GM12865 (cell line): ENCODE measurements at regions not wholly inside any gene's neighbourhood (a gene's known extent, or its start where the extent isn't known, plus 50 kb on each side); places are given as distances from the start of the nearest gene placed in this dataset.

Experiments
- DNase-seq: peaks from one replicate; pipeline ENCODE4 v3.0.0; 2010; ENCODE audit warnings: low read depth
- H3K4me3 ChIP-seq: 2 replicates; pipeline ENCODE4 v1.5.1; 2011; ENCODE audit warnings: mild to moderate bottlenecking, low read depth, low read length, control low read depth
- CTCF ChIP-seq: IDR thresholded peaks from 2 replicates; pipeline ENCODE4 v1.5.1; 2011; ENCODE audit warnings: low read length, control low read depth, low read depth, inconsistent platforms; ENCODE audit not compliant: insufficient read depth; ENCODE audit errors: missing control alignments

GRCh38 chr3:70824773-70825172 lies 512.3 kb upstream of the MDFIC2 start:
- DNase-seq: no peak
- no peak overlapping the region for H3K4me3 ChIP-seq
- no peak for TF ChIP-seq CTCF

- no peak for DNase-seq
- TF ChIP-seq CTCF: no peak
- no peak overlapping the region for H3K4me3 ChIP-seq
Measured at GRCh38 chr3:70824078-70824477, 511.6 kb upstream of the MDFIC2 start.

- DNase-seq: no peak
- no peak overlapping the region for H3K4me3 ChIP-seq
- no peak for TF ChIP-seq CTCF
Measured at GRCh38 chr3:70823622-70824021, 511.2 kb upstream of the MDFIC2 start.

- no peak for DNase-seq
- TF ChIP-seq CTCF: no peak
- no peak overlapping the region for H3K4me3 ChIP-seq
Measured at GRCh38 chr3:70822669-70823068, 510.2 kb upstream of the MDFIC2 start.

- TF ChIP-seq CTCF: no peak
- no peak for DNase-seq
- no peak overlapping the region for H3K4me3 ChIP-seq
Measured at GRCh38 chr3:70821602-70822001, 509.2 kb upstream of the MDFIC2 start.

GRCh38 chr3:70820397-70820796 lies 508.0 kb upstream of the MDFIC2 start:
- no peak for TF ChIP-seq CTCF
- DNase-seq: no peak
- no peak overlapping the region for H3K4me3 ChIP-seq

GRCh38 chr3:70818145-70818544 lies 505.7 kb upstream of the MDFIC2 start:
- no peak overlapping the region for H3K4me3 ChIP-seq
- no peak for TF ChIP-seq CTCF
- DNase-seq: no peak
